Kidney (tissue), 13 donors: ENCODE measurements at regions not wholly inside any gene's neighbourhood (a gene's known extent, or its start where the extent isn't known, plus 50 kb on each side); places are given as distances from the start of the nearest gene placed in this dataset.

Experiments
- DNase-seq, 5 donors: peaks; one replicate each; pipeline ENCODE4 v3.0.0-alpha.2; 2013 to 2020
- FAIRE-seq: peaks from 2 replicates; lab custom pipeline; 2012; peaks lifted over from hg19 to GRCh38; lab: Jason Lieb, UNC
- H3K27ac ChIP-seq, 2 donors: one replicate each; pipeline ENCODE4 v1.7.0; 2013; ENCODE audit warnings: low read depth in 2 of 2, low read length in 2 of 2, inconsistent platforms in 1 of 2
- H3K27me3 ChIP-seq: one replicate; pipeline ENCODE4 v1.7.1; 2013; ENCODE audit warnings: low read length, inconsistent platforms; ENCODE audit not compliant: control insufficient read depth, insufficient read depth
- H3K36me3 ChIP-seq, 3 donors: one replicate each; pipeline versions ENCODE4 v1.7.0 to v1.7.1; 2013; ENCODE audit warnings: low read length in 3 of 3, control low read depth in 1 of 3, inconsistent platforms in 1 of 3; ENCODE audit not compliant: insufficient read depth in 3 of 3, control insufficient read depth in 2 of 3
- H3K4me1 ChIP-seq, 3 donors: one replicate each; pipeline versions ENCODE4 v1.7.0 to v1.7.1; 2013; ENCODE audit warnings: low read length in 3 of 3, inconsistent platforms in 1 of 3, low read depth in 1 of 3; ENCODE audit not compliant: control insufficient read depth in 2 of 3, insufficient read depth in 2 of 3
- H3K4me3 ChIP-seq, 3 donors: one replicate each; pipeline versions ENCODE4 v1.7.0 to v1.8.1; 2013; ENCODE audit warnings: low read length in 3 of 3, control low read depth in 1 of 3, inconsistent platforms in 1 of 3
- H3K9ac ChIP-seq, 3 donors: one replicate each; pipeline versions ENCODE4 v1.7.0 to v1.7.1; 2013; ENCODE audit warnings: low read length in 3 of 3, control low read depth in 1 of 3, inconsistent platforms in 1 of 3
- H3K9me3 ChIP-seq, 3 donors: one replicate each; pipeline versions ENCODE4 v1.7.0 to v1.7.1; 2013; ENCODE audit warnings: low read length in 3 of 3, control low read depth in 1 of 3, inconsistent platforms in 1 of 3; ENCODE audit not compliant: control insufficient read depth in 2 of 3, insufficient read depth in 1 of 3
- intact Hi-C: fragments of 100-400 bp; cut with DNase I; formaldehyde crosslinking; loops from one replicate; pipeline ENCODE4 v1.11.1; 2022
- TF ChIP-seq, protein P1 (sequence below): IDR thresholded peaks from 3 replicates; pipeline ENCODE4 v1.5.1; 2012; ENCODE audit warnings: mild to moderate bottlenecking, moderate library complexity, borderline replicate concordance; ENCODE audit not compliant: insufficient read depth; ENCODE audit errors: extremely low read depth
- donor health status: control.
- donor health status: control.
- donor health status: control.
- donor health status: control.
- donor health status: control.
- donor health status: DM: yes; HTN: yes; CAD: no.
- donor health status: Normal renal cell carcinoma (clear cell type).

DNA sequence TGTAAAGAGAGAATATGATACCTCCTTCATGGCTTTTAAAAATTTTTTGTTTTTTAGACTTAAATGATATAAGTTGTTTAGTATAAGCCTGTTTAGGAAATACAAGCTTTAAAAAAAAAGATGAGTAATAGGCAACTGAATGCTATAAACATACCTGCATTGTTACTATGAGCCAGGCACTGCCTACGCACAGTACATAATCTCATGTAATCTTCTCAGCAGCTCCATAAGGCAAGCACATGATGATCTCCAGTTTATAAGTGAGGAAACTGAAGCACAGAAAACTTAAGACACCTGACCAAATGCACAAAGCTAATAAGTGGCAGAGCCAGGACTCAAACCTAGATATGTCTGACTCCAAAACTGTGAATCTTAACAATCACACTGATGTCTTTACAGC is 156.3 kb upstream of the SLC1A4 start:
- no peak overlapping the region for H3K4me3 ChIP-seq
- DNase-seq = no peak
- H3K36me3 ChIP-seq = no peaks in the 10 kb centered on the region
- no peak overlapping the region for H3K9ac ChIP-seq
- H3K27ac ChIP-seq = no peak overlapping the region
- peaks cover 0 to 3% (median 0%) of the 10 kb centered on the region in 3 donors for H3K4me1 ChIP-seq
- no peaks in the 10 kb centered on the region for H3K9me3 ChIP-seq
- TF ChIP-seq, protein P1, sequence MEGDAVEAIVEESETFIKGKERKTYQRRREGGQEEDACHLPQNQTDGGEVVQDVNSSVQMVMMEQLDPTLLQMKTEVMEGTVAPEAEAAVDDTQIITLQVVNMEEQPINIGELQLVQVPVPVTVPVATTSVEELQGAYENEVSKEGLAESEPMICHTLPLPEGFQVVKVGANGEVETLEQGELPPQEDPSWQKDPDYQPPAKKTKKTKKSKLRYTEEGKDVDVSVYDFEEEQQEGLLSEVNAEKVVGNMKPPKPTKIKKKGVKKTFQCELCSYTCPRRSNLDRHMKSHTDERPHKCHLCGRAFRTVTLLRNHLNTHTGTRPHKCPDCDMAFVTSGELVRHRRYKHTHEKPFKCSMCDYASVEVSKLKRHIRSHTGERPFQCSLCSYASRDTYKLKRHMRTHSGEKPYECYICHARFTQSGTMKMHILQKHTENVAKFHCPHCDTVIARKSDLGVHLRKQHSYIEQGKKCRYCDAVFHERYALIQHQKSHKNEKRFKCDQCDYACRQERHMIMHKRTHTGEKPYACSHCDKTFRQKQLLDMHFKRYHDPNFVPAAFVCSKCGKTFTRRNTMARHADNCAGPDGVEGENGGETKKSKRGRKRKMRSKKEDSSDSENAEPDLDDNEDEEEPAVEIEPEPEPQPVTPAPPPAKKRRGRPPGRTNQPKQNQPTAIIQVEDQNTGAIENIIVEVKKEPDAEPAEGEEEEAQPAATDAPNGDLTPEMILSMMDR = no peak
- FAIRE-seq = no peak
- H3K27me3 ChIP-seq = no peaks in the 10 kb centered on the region
- intact Hi-C loops = no loop called here

- H3K4me1 ChIP-seq = no peaks in the 10 kb centered on the region
- no peak overlapping the region for H3K4me3 ChIP-seq
- intact Hi-C loops = no loop called here
- no peaks in the 10 kb centered on the region for H3K9me3 ChIP-seq
- DNase-seq (no peak), FAIRE-seq (no peak)
- no peaks in the 10 kb centered on the region for H3K36me3 ChIP-seq
- H3K27ac ChIP-seq = no peak overlapping the region
- no peak overlapping the region for H3K9ac ChIP-seq
- TF ChIP-seq, protein P1 = no peak
- no peaks in the 10 kb centered on the region for H3K27me3 ChIP-seq
Measured at GRCh38 chr2:64836566-64836965, 152.6 kb upstream of the SLC1A4 start.

GRCh38 chr2:64837116-64837731 is 152.0 kb upstream of the SLC1A4 start:
- intact Hi-C loops = no loop called here
- H3K4me1 ChIP-seq = no peaks in the 10 kb centered on the region
- TF ChIP-seq, protein P1 = no peak
- FAIRE-seq (no peak), DNase-seq (no peak)
- no peak overlapping the region for H3K4me3 ChIP-seq
- no peaks in the 10 kb centered on the region for H3K27me3 ChIP-seq
- no peaks in the 10 kb centered on the region for H3K36me3 ChIP-seq
- H3K9me3 ChIP-seq = no peaks in the 10 kb centered on the region
- H3K9ac ChIP-seq = no peak overlapping the region
- no peak overlapping the region for H3K27ac ChIP-seq
